GM23338 (cell line): ENCODE measurements at regions not wholly inside any gene's neighbourhood (a gene's known extent, or its start where the extent isn't known, plus 50 kb on each side); places are given as distances from the start of the nearest gene placed in this dataset.

ENCODE experiments used
- ATAC-seq: fragments of 200-7000 bp; cut with Tn5 transposase; 3 replicates; pipeline ENCODE4 v1.9.1; 2020
- DNase-seq: peaks from one replicate; pipeline ENCODE4 v3.0.0-alpha.2; 2015; ENCODE audit warnings: low spot score
- H2AFZ ChIP-seq: fragments of 200-600 bp; sonication (generic); 2 replicates; pipeline ENCODE4 v1.8.0; 2016; ENCODE audit warnings: antibody characterized with exemption, mild to moderate bottlenecking, moderate library complexity
- H3F3A ChIP-seq: fragments of 200-600 bp; sonication (generic); replicated peaks from 2 replicates; pipeline ENCODE4 v1.8.0; 2017; ENCODE audit warnings: antibody characterized with exemption, mixed run types, low read depth
- H3K27ac ChIP-seq: fragments of 200-600 bp; sonication (generic); 2 replicates; pipeline ENCODE4 v1.6.1; 2016; ENCODE audit warnings: low read depth
- H3K27me3 ChIP-seq: fragments of 200-600 bp; sonication (generic); 2 replicates; pipeline ENCODE4 v1.8.0; 2016; ENCODE audit warnings: mild to moderate bottlenecking, mixed run types, moderate library complexity; ENCODE audit not compliant: insufficient read depth
- H3K36me3 ChIP-seq: fragments of 200-600 bp; sonication (generic); 2 replicates; pipeline ENCODE4 v1.8.0; 2016; ENCODE audit warnings: mild to moderate bottlenecking; ENCODE audit not compliant: insufficient read depth
- H3K4me1 ChIP-seq: fragments of 200-600 bp; sonication (generic); 2 replicates; pipeline ENCODE4 v1.8.0; 2016; ENCODE audit warnings: mild to moderate bottlenecking, moderate library complexity; ENCODE audit not compliant: insufficient read depth
- H3K4me2 ChIP-seq: fragments of 200-600 bp; sonication (generic); 2 replicates; pipeline ENCODE4 v1.7.1; 2017; ENCODE audit warnings: mixed run types
- H3K4me3 ChIP-seq: fragments of 200-600 bp; sonication (generic); 2 replicates; pipeline ENCODE4 v1.6.1; 2016; ENCODE audit warnings: mixed run types
- H3K79me2 ChIP-seq: fragments of 200-600 bp; sonication (generic); replicated peaks from 2 replicates; pipeline ENCODE4 v1.8.0; 2017; ENCODE audit warnings: mild to moderate bottlenecking; ENCODE audit not compliant: insufficient read depth
- H3K9me2 ChIP-seq: fragments of 200-600 bp; sonication (generic); 2 replicates; pipeline ENCODE4 v1.8.0; 2017; ENCODE audit not compliant: insufficient read depth
- H4K20me1 ChIP-seq: fragments of 200-600 bp; sonication (generic); replicated peaks from 2 replicates; pipeline ENCODE4 v1.8.0; 2017; ENCODE audit warnings: mild to moderate bottlenecking; ENCODE audit not compliant: insufficient read depth
- H3K27ac Mint-ChIP-seq: 2 replicates; pipeline ENCODE4 v1.8.0; 2020; ENCODE audit warnings: inconsistent platforms, mild to moderate bottlenecking, moderate library complexity, mixed read lengths
- H3K27me3 Mint-ChIP-seq: 3 replicates; pipeline ENCODE4 v1.8.0; 2022; ENCODE audit warnings: low read depth, mild to moderate bottlenecking, moderate library complexity, mixed read lengths, inconsistent platforms; ENCODE audit not compliant: insufficient read depth, poor library complexity
- H3K36me3 Mint-ChIP-seq: 3 replicates; pipeline ENCODE4 v1.8.0; 2021; ENCODE audit warnings: low read depth, mild to moderate bottlenecking, inconsistent platforms, moderate library complexity, mixed read lengths
- H3K4me1 Mint-ChIP-seq: 3 replicates; pipeline ENCODE4 v1.8.0; 2020; ENCODE audit warnings: mild to moderate bottlenecking, inconsistent platforms, mixed read lengths
- H3K4me3 Mint-ChIP-seq: 3 replicates; pipeline ENCODE4 v1.8.0; 2021; ENCODE audit warnings: moderate library complexity, mild to moderate bottlenecking, inconsistent platforms, mixed read lengths
- H3K9me3 Mint-ChIP-seq: 3 replicates; pipeline ENCODE4 v1.8.0; 2020; ENCODE audit warnings: moderate library complexity, mild to moderate bottlenecking, inconsistent platforms, mixed read lengths
- CREB1 ChIP-seq: fragments of 250-450 bp; sonication (Bioruptor Pico); IDR thresholded peaks from 2 replicates; pipeline ENCODE4 v1.5.0; 2020; ENCODE audit warnings: low read depth, mild to moderate bottlenecking, moderate library complexity
- CTCF ChIP-seq, 2 experiments: fragments of 200-600 bp in 1 of 2; sonication (generic) in 1 of 2; conservative IDR thresholded peaks; 2 replicates each; pipeline versions ENCODE4 v1.5.1 to v1.6.1; 2016 to 2017; ENCODE audit warnings: antibody characterized with exemption in 2 of 2, low read depth in 2 of 2, mild to moderate bottlenecking in 2 of 2, moderate library complexity in 1 of 2
- ETS1 ChIP-seq: IDR thresholded peaks from 2 replicates; pipeline ENCODE4 v1.6.1; 2016; ENCODE audit warnings: antibody characterized with exemption
- EZH2phosphoT487 ChIP-seq: fragments of 200-600 bp; sonication (generic); IDR thresholded peaks from one replicate; pipeline ENCODE4 v1.8.1; 2018; ENCODE audit warnings: antibody characterized with exemption; ENCODE audit not compliant: unreplicated experiment
- JUNB ChIP-seq: IDR thresholded peaks from one replicate; pipeline ENCODE4 v1.6.1; 2016; ENCODE audit warnings: antibody characterized with exemption; ENCODE audit not compliant: unreplicated experiment
- NANOG ChIP-seq: IDR thresholded peaks from 2 replicates; pipeline ENCODE4 v1.6.1; 2016; ENCODE audit warnings: antibody characterized with exemption, borderline replicate concordance
- POLR2AphosphoS5 ChIP-seq: IDR thresholded peaks from 2 replicates; pipeline ENCODE4 v1.6.1; 2016; ENCODE audit warnings: antibody characterized with exemption, low read depth
- ZNF114 ChIP-seq: fragments of 250-450 bp; sonication (Bioruptor Pico); IDR thresholded peaks from 2 replicates; pipeline ENCODE4 v1.5.0; 2020; ENCODE audit warnings: mild to moderate bottlenecking, moderate library complexity
- ZNF331 ChIP-seq: fragments of 250-450 bp; sonication (Bioruptor Pico); IDR thresholded peaks from 2 replicates; pipeline ENCODE4 v1.5.0; 2020; ENCODE audit warnings: low read depth, mild to moderate bottlenecking, moderate library complexity
- TF ChIP-seq, protein P1 (sequence below): fragments of 250-450 bp; sonication (Bioruptor Pico); IDR thresholded peaks from 2 replicates; pipeline ENCODE4 v1.5.0; 2020; ENCODE audit warnings: mild to moderate bottlenecking, moderate library complexity
- TF ChIP-seq, protein P2 (sequence below): IDR thresholded peaks from one replicate; pipeline ENCODE4 v1.6.1; 2018; ENCODE audit warnings: antibody characterized with exemption; ENCODE audit not compliant: unreplicated experiment

DNA sequence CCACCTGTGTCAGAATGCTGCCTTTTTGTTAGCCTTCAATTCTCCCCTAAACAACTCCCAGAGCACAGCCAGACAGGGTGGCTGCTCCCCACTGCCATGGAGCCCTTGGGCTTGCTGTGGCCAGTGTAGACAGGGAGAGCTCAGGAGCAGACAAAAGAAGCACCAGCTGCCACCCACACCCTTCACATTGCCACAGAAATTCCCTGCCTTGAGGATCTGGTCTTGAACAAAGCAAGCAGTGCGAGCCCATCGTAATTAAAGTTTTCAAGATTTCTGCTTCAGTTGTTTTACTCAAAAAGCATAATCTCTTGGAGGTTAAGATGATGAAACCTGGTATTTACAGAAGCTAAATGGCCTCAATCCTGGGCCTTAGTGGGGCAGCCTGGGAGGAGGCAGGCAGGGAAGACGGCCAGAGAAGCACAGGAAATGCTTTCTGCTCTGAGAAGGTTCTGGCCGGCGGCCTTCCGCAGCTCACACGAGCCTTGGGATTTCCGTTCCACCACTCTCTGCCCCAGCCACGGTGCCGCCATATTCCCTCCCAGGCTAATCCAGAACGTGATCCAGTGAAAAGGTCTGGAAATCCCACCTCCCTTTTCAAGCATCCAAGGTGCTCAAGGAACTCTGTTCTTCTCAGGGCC, 535.2 kb downstream of the BCL11B start (continued):
- TF ChIP-seq, protein P1, sequence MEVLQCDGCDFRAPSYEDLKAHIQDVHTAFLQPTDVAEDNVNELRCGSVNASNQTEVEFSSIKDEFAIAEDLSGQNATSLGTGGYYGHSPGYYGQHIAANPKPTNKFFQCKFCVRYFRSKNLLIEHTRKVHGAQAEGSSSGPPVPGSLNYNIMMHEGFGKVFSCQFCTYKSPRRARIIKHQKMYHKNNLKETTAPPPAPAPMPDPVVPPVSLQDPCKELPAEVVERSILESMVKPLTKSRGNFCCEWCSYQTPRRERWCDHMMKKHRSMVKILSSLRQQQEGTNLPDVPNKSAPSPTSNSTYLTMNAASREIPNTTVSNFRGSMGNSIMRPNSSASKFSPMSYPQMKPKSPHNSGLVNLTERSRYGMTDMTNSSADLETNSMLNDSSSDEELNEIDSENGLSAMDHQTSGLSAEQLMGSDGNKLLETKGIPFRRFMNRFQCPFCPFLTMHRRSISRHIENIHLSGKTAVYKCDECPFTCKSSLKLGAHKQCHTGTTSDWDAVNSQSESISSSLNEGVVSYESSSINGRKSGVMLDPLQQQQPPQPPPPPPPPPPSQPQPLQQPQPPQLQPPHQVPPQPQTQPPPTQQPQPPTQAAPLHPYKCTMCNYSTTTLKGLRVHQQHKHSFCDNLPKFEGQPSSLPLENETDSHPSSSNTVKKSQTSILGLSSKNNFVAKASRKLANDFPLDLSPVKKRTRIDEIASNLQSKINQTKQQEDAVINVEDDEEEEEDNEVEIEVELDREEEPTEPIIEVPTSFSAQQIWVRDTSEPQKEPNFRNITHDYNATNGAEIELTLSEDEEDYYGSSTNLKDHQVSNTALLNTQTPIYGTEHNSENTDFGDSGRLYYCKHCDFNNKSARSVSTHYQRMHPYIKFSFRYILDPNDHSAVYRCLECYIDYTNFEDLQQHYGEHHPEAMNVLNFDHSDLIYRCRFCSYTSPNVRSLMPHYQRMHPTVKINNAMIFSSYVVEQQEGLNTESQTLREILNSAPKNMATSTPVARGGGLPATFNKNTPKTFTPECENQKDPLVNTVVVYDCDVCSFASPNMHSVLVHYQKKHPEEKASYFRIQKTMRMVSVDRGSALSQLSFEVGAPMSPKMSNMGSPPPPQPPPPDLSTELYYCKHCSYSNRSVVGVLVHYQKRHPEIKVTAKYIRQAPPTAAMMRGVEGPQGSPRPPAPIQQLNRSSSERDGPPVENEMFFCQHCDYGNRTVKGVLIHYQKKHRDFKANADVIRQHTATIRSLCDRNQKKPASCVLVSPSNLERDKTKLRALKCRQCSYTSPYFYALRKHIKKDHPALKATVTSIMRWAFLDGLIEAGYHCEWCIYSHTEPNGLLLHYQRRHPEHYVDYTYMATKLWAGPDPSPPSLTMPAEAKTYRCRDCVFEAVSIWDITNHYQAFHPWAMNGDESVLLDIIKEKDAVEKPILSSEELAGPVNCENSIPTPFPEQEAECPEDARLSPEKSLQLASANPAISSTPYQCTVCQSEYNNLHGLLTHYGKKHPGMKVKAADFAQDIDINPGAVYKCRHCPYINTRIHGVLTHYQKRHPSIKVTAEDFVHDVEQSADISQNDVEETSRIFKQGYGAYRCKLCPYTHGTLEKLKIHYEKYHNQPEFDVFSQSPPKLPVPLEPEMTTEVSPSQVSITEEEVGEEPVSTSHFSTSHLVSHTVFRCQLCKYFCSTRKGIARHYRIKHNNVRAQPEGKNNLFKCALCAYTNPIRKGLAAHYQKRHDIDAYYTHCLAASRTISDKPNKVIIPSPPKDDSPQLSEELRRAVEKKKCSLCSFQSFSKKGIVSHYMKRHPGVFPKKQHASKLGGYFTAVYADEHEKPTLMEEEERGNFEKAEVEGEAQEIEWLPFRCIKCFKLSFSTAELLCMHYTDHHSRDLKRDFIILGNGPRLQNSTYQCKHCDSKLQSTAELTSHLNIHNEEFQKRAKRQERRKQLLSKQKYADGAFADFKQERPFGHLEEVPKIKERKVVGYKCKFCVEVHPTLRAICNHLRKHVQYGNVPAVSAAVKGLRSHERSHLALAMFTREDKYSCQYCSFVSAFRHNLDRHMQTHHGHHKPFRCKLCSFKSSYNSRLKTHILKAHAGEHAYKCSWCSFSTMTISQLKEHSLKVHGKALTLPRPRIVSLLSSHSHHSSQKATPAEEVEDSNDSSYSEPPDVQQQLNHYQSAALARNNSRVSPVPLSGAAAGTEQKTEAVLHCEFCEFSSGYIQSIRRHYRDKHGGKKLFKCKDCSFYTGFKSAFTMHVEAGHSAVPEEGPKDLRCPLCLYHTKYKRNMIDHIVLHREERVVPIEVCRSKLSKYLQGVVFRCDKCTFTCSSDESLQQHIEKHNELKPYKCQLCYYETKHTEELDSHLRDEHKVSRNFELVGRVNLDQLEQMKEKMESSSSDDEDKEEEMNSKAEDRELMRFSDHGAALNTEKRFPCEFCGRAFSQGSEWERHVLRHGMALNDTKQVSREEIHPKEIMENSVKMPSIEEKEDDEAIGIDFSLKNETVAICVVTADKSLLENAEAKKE (CRISPR knock-in tag), result no peak

DNA sequence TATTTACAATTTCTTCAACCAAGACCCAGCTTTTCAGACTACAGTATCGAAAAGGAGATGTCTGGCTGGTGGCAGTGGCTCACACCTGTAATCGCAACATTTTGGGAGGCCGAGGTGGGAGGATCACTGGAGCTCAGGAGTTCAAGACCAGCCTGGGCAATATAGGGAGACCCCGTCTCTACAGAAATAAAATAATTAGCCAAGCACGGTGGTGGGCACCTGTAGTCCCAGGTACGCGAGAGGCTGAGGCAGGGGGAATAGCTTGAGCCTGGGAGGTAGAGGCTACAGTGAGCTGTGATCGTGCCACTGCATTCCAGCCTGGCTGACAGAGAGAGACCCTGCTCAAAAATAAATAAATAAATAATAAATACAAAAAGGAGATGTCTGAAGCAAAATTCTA, 530.5 kb downstream of the BCL11B start:
- Mint-ChIP-seq H3K27ac (no peak overlapping the region), H3K9me3 (no peaks in the 10 kb centered on the region; the same call in 1 of the 3 replicates), H3K36me3 (no peaks in the 10 kb centered on the region), H3K4me1 (peaks cover 2% of the 10 kb centered on the region; the same call in 1 of the 3 replicates), H3K4me3 (no peak overlapping the region), H3K27me3 (peaks cover 3% of the 10 kb centered on the region)
- DNase-seq (no peak), ATAC-seq (no peak)
- H3K27me3 ChIP-seq, result no peaks in the 10 kb centered on the region
- no peaks in the 10 kb centered on the region for H4K20me1 ChIP-seq
- H3K36me3 ChIP-seq, result no peaks in the 10 kb centered on the region
- no peaks in the 10 kb centered on the region for H3F3A ChIP-seq
- no peaks in the 10 kb centered on the region for H3K79me2 ChIP-seq
- H3K4me3 ChIP-seq, result no peak overlapping the region
- H2AFZ ChIP-seq, result no peak overlapping the region
- no peaks in the 10 kb centered on the region for H3K4me1 ChIP-seq
- no peak overlapping the region for H3K27ac ChIP-seq
- H3K4me2 ChIP-seq, result no peak overlapping the region
- H3K9me2 ChIP-seq, result no peaks in the 10 kb centered on the region
- TF ChIP-seq POLR2AphosphoS5, result no peak
- no peak for TF ChIP-seq CTCF (conservative IDR thresholded peaks at IDR 0.05; ENCODE audit: low read depth in 2 of 2)
- no peak for TF ChIP-seq ETS1
- no peak for TF ChIP-seq ZNF331 (CRISPR knock-in tag)
- TF ChIP-seq CREB1 (CRISPR knock-in tag), result no peak
- TF ChIP-seq JUNB, result no peak
- TF ChIP-seq EZH2phosphoT487, result no peak
- TF ChIP-seq NANOG, result no peak
- TF ChIP-seq, protein P2, sequence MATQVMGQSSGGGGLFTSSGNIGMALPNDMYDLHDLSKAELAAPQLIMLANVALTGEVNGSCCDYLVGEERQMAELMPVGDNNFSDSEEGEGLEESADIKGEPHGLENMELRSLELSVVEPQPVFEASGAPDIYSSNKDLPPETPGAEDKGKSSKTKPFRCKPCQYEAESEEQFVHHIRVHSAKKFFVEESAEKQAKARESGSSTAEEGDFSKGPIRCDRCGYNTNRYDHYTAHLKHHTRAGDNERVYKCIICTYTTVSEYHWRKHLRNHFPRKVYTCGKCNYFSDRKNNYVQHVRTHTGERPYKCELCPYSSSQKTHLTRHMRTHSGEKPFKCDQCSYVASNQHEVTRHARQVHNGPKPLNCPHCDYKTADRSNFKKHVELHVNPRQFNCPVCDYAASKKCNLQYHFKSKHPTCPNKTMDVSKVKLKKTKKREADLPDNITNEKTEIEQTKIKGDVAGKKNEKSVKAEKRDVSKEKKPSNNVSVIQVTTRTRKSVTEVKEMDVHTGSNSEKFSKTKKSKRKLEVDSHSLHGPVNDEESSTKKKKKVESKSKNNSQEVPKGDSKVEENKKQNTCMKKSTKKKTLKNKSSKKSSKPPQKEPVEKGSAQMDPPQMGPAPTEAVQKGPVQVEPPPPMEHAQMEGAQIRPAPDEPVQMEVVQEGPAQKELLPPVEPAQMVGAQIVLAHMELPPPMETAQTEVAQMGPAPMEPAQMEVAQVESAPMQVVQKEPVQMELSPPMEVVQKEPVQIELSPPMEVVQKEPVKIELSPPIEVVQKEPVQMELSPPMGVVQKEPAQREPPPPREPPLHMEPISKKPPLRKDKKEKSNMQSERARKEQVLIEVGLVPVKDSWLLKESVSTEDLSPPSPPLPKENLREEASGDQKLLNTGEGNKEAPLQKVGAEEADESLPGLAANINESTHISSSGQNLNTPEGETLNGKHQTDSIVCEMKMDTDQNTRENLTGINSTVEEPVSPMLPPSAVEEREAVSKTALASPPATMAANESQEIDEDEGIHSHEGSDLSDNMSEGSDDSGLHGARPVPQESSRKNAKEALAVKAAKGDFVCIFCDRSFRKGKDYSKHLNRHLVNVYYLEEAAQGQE, result no peak
- TF ChIP-seq ZNF114 (CRISPR knock-in tag), result no peak
